ENCODE measurements at regions not wholly inside any gene's neighbourhood (a gene's known extent, or its start where the extent isn't known, plus 50 kb on each side); places are given as distances from the start of the nearest gene placed in this dataset.

GRCh38 chr1:10918531-10918930 is 93.9 kb upstream of the TARDBP start (continued):
- no peak for TF ChIP-seq CHD7 (IDR thresholded peaks at IDR 0.05; ENCODE audit: insufficient replicate concordance, low read length)
- TF ChIP-seq EZH2 (IDR thresholded peaks at IDR 0.05; ENCODE audit: low read depth, low read length, severe bottlenecking) = no peak
- TF ChIP-seq ZNF274 (IDR thresholded peaks at IDR 0.05; ENCODE audit: borderline replicate concordance, extremely low read depth, low read length) = no peak
- TF ChIP-seq TAF7 (optimal IDR thresholded peaks at IDR 0.05; ENCODE audit: borderline replicate concordance, low read depth, low read length) = no peak
- no peak for TF ChIP-seq CBX5 (IDR thresholded peaks at IDR 0.05; ENCODE audit: low read depth, low read length)
- TF ChIP-seq RAD21 (IDR thresholded peaks at IDR 0.05 in 1 of 2, conservative IDR thresholded peaks at IDR 0.05 in 1 of 2; ENCODE audit: low read depth in 2 of 2, low read length in 2 of 2) = no peak
- TF ChIP-seq SP4 (IDR thresholded peaks at IDR 0.05; ENCODE audit: low read length) = no peak
- TF ChIP-seq, protein P1, sequence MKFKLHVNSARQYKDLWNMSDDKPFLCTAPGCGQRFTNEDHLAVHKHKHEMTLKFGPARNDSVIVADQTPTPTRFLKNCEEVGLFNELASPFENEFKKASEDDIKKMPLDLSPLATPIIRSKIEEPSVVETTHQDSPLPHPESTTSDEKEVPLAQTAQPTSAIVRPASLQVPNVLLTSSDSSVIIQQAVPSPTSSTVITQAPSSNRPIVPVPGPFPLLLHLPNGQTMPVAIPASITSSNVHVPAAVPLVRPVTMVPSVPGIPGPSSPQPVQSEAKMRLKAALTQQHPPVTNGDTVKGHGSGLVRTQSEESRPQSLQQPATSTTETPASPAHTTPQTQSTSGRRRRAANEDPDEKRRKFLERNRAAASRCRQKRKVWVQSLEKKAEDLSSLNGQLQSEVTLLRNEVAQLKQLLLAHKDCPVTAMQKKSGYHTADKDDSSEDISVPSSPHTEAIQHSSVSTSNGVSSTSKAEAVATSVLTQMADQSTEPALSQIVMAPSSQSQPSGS (IDR thresholded peaks at IDR 0.05; ENCODE audit: low read length) = no peak
- no peak for TF ChIP-seq KDM1A (IDR thresholded peaks at IDR 0.05; ENCODE audit: borderline replicate concordance, low read length)
- TF ChIP-seq TCF12 (IDR thresholded peaks at IDR 0.05; ENCODE audit: low read depth, low read length) = no peak

Data from H1 (cell line).